SW480 (cell line): ENCODE measurements at regions not wholly inside any gene's neighbourhood (a gene's known extent, or its start where the extent isn't known, plus 50 kb on each side); places are given as distances from the start of the nearest gene placed in this dataset.
A peak's percentile ranks its signal among the peaks of the same experiment; 100 is the strongest.
"Not testable (repeated sequence)": the region's sequence is repeated elsewhere in the genome, so short reads cannot be mapped to it uniquely, and the experiment has no call there.

ENCODE experiments used
- DNase-seq: peaks from one replicate; pipeline ENCODE4 v3.0.0-alpha.2; 2016; ENCODE audit warnings: low spot score

- peak; percentile 49 for DNase-seq
These were observed 163.0 kb downstream of the BRMS1L start for GRCh38 chr14:35988972-35989690.

DNA sequence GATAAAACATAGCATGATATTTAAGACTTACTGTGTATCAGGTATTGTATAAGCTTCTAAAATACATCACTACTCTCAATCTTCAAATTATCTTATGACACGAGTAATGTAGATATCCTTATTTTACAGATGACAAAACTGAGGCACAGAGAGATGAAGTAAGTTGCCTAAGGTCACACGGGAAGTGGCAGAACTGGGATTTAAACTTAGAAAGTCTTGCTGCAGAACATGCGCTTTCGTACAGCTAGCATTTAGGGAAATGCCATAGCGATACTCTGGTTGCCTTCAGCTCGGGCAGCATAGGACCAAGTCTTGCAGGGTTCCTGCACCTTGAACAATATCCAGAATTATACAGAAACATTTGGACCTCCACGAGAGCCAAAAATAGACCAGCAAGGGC is 162.4 kb downstream of the BRMS1L start:
- no peak for DNase-seq

GRCh38 chr14:35987731-35988130 is 161.6 kb downstream of the BRMS1L start:
- no peak for DNase-seq

GRCh38 chr14:35986219-35986573 is 160.1 kb downstream of the BRMS1L start:
- DNase-seq, result no peak

DNA sequence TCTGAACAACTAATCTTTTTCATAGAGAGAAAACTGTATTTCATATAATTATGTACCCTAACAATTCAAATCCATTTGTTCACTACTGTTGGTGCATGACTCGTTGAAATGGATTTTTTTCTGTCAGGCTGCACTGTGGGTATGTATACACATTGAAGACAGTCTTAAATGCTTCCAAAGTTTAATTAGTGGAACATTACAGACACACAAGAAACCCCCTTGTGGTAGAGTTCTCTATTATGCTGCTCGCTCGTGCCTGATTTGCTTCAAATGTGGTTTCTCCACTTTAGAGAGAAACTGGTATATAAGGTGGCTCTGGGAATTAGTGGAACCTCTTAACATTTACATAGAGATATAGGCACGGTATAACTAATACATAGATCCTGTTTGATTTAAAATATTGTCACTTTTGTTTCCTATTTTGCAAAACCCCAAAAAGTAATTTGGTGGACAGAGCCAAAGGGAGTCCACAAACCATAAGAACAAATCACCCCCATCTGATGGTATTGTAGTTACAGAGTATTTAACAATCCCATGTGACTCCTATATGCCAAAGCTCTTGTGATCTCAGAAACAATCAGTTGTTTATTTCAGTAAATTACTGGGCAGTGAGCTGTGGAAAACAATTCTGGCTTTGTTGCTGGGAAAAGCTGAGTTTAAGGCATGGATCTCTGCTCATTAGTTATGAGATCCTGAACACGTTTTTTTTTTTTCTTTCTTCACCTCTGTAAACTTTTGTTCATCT is 159.5 kb downstream of the BRMS1L start:
- peak; percentile 18 for DNase-seq

GRCh38 chr14:35979531-35979930 is 153.4 kb downstream of the BRMS1L start:
- DNase-seq, result no peak

DNA sequence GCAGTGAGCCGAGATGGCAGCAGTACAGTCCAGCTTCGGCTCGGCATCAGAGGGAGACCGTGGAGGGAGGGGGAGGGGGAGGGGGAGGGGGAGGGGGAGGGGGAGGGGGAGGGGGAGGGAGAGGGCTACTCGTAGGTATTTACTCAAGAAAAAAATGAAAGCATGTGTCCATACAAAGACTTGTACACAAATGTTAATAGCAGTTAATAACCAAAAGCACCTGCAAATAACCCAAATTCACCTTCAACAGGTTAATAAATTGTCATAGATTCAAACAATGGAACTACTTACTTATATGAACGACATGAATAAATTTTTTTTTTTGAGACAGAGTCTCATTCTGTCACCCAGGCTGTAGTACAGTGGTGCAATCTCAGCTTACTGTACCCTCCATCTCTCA is 152.4 kb downstream of the BRMS1L start:
- no peak for DNase-seq

DNA sequence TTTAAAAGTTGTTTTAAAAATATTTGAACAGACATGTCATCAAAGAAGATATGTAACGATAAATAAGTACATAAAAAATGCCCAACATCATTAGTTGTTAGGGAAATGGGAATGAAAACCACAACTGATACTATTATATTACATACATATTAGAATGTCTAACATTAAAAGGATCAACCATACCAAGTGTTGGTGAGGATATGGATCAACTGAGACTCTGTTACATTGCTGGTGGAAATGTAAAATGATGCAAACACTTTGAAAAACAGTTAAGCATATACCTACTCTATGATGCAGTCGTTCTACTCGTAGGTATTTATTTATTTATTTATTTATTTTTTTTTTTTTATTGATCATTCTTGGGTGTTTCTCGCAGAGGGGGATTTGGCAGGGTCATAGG is 149.7 kb downstream of the BRMS1L start:
- no peak for DNase-seq

DNA sequence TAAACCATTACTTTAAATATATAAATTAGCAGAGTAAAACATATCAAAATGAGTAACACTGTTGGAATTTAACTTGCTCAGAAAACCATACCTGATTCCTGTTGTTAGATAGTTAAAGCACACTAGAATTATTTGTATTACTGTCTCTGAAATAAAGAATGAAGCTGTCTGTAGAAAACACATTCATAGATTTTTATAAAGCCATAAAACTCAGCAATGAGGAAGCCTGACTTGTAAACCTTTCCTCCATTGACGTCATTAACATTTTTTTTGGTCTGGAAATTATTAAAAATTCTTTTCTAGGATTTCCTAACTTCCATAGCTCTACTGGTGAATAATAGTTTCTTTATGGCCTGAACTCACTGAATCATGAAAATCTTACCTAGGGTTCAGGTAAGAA is 147.6 kb downstream of the BRMS1L start:
- DNase-seq, result no peak

DNA sequence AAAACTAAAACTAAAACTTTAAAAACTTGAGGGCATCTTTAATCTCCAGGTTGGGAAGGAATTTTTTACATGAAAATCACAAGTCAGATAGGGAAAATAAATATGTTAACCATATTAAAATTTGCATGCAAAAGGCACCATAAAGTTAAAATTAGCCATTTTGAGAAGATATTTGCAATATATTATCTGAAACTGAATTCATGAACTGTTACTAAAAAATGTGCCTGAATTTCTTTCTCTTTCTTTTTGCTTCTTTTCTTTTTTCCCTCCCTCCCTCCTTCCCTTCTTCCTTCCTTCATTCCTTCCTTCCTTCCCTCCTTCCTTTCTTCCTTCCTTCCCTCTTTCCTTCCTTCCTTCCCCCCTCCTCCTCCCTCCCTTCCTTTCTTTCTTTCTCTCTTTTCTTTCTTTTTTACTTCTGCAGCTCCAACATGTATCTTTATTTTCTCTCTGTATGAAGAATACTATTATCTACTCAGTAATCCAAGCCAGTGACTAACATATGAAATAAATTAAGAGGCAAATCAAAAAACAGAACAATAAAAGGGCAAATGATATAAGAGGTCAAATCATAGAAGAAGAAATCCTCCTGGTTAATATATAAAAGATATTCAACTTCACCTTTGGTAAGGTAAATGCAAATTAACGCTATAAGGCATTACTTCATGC is 146.0 kb downstream of the BRMS1L start:
- DNase-seq, result no peak

- no peak for DNase-seq
These were observed 143.2 kb downstream of the BRMS1L start for GRCh38 chr14:35969310-35969709.

DNA sequence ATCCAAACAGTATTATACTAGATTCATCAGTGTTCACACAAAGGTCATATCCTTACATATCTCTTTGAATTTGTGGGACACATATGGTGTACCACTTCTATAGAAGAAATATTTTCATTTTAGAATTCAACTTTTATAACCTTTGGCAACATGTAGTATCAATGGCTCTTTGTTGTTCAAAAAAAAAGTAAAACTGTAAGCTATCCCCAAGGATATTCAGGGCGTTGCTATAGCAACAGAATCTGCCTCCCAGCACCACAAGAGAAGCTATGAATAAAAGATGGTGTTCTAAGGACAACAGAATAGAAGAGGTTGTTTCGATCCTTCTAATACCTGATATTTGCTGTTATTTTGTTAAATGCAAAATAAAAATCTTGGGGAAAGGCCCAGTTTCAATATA is 139.3 kb downstream of the BRMS1L start:
- no peak for DNase-seq

DNA sequence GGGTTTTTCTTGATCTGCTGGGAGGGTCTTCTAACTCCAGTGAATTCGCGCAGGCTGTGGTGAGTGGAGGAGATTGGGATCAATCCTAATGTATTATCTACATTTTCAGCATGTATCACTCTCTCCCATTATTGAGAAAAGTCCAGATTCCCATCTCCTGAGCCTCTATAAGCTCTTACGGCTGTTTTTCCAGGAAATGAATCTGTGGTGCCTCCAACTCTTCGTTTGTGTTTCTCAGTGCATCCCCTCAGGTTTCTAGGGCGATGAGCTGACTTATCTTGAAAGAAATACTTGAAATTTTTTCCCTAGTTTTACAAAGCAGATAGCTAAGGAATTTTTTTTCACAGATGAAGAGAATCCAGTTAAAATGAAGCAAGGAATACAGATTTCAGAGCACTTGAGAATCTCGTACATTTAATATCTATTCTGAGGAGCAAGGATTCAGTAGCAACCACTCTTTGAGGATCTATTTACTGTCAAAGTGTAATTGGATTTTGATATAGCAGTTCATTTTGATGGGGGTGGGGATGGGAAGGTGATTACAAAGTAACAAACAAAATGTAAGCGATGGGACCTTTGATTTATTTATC is 138.7 kb downstream of the BRMS1L start:
- DNase-seq, result no peak

DNA sequence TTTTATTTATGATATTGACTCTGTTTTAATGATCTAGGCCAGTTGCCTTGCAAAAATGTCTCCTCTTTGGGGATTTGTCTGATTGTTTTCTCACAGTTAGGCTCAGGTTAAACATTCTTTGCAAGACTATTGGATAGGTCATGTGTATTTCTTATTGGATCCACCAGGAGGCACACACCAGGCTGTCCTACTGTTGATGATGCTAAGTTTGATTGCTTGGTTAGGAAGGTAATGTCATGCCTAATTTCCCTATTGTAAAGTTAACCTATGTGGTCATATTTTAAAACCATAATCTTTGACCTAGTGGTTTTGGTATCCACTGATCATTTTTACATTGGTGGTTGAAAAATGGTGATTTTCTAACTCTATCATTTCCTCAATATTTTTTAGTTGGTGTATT is 137.1 kb downstream of the BRMS1L start:
- no peak for DNase-seq

DNA sequence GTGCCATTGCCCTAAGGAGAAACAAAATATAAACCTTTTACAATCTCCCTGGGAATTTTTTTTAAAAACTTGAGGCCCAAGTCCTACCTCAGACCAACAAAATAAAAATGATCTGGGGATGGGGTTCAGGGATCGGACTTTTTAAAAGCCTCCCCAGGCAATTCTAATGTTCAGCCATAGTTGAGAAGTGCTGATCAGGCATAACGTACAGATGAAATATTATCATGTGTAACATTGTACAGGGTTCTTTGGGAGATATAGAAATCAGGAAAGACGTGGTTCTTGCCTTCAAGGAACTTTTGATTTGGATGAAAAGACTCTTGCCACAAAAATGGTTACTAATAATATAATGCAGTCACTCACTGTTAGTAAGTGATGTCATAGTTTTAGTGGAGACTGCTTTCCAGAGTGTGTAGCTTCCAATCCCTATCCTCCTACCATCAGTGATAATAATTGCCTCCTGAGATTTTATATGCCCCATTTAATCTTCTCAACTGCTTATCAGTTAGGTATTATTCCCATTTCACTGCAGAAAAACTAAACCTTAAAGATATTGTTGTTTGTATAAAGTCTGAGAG is 135.6 kb downstream of the BRMS1L start:
- no peak for DNase-seq

DNA sequence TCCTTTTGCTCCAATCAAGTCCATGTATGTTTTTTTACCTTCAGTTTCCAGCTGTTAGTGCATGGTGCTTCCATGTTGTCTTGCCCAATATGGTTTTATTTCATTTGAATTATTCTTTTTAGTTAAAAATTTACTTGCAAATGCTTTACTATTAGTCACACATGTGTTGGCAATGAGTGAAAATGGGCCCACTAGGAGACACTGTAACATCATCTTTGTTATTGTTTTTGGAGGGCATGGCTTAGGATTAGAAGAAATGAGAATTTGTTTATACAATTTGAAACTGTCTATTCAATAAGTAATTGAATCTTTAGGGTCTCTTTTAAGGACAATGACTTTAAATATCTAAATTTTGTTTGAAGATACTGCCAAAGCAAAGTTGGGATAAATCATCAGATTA is 133.7 kb downstream of the BRMS1L start:
- DNase-seq, result no peak

- no peak for DNase-seq
These were observed 132.4 kb downstream of the BRMS1L start for GRCh38 chr14:35958499-35958898.

DNA sequence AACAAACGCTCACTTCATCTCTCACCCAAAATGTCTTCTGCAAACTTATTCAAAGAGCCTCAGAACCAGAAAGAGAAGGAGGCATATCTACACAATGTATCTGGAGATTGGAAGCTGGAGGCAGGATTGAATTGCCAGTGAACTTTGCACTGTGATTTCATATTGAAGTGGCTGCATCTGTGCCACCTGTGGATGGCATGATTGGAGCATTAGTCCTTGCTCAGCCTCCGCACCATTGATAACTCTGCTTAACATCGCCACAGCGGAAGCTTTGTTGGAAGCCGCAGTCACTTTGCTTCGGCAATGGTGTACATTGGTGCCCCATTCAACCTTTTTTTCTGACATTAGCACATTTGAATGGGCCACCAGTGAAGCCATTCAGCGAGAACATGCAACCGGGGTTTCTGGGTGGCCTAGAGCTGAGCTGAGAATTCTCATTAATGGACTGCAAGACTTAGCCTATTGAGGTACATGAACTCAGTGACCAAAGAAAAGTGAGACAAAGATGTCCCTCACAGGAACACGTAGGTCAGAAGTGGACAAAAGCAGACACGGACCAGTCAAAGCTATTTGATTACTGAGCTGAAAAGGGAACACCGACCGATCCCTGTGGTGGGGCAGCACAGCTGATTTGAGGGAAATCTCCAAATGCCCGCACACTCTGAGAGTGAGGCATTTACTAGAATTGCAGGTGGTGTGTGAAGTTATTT is 130.4 kb downstream of the BRMS1L start:
- DNase-seq, result no peak

DNA sequence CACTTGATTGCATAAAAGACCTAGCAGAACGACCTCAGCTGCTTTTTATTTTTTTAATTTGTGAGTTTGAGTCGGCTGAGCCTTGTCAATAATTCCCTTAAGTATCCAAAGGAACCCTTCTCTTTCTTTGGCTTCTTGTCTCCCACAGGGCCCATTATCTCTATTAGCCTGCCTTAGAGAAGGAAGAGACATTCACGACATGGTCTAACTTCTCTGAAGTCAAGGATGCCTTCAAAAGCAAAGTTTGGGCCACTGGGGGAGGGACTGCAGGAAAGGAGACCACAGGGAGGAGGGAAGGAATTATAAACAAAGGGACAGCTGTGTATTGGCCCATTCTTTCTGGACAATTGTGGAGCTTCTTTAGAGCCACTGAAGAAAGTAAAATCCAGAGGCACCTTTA is 126.4 kb downstream of the BRMS1L start:
- DNase-seq, result no peak

DNA sequence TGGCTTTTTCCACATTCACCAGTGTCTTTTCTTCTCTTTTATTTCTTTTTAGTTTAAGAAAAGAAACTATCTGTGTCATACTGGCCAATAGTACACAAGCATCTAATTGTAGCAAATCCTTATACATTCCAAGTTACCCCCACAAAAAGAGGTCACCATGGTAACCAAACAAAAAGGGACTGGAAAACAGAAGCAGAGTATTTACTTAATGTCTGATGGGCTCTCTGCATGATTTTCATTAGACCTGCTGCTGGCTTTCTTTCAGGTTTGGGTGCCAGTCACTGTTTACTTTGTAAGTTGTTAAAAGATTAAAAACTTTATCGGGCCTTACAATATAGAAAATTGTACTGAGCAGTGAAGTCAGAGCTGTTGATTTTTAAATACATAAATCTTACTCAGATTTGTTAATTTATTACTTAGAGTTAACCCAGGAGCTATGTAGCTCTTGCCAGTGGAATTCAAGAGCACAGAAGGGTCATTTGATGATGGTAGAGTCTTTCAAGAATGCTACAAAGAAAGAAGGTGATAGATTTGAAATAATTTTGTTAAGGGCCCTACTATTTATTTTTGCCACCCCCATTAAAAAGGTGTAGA is 123.9 kb downstream of the BRMS1L start:
- DNase-seq, result no peak

GRCh38 chr14:35947983-35948382 is 121.8 kb downstream of the BRMS1L start:
- not testable (repeated sequence) for DNase-seq

GRCh38 chr14:35944847-35945246 is 118.7 kb downstream of the BRMS1L start:
- DNase-seq, result peak; percentile 69
